ENCODE measurements at regions not wholly inside any gene's neighbourhood (a gene's known extent, or its start where the extent isn't known, plus 50 kb on each side); places are given as distances from the start of the nearest gene placed in this dataset.

GRCh38 chr9:107883496-107884124 is 394.0 kb upstream of the KLF4 start:
- no peak for TF ChIP-seq CTCF (IDR thresholded peaks at IDR 0.05; ENCODE audit: insufficient read depth, low read depth, low read length, missing control alignments)
- peak; percentile 69 for DNase-seq (ENCODE audit: low read depth)
- H3K4me3 ChIP-seq (ENCODE audit: low read depth, low read length), result no peak overlapping the region

- no peak for DNase-seq (ENCODE audit: low read depth)
- no peak overlapping the region for H3K4me3 ChIP-seq (ENCODE audit: low read depth, low read length)
- no peak for TF ChIP-seq CTCF (IDR thresholded peaks at IDR 0.05; ENCODE audit: insufficient read depth, low read depth, low read length, missing control alignments)
Measured at GRCh38 chr9:107881626-107882300, 392.2 kb upstream of the KLF4 start.

GRCh38 chr9:107878462-107878861 is 388.9 kb upstream of the KLF4 start:
- peak; percentile 7 for DNase-seq (ENCODE audit: low read depth)
- H3K4me3 ChIP-seq (ENCODE audit: low read depth, low read length), result no peak overlapping the region
- no peak for TF ChIP-seq CTCF (IDR thresholded peaks at IDR 0.05; ENCODE audit: insufficient read depth, low read depth, low read length, missing control alignments)

GRCh38 chr9:107875571-107875980 is 386.0 kb upstream of the KLF4 start:
- H3K4me3 ChIP-seq (ENCODE audit: low read depth, low read length), result no peak overlapping the region
- TF ChIP-seq CTCF (IDR thresholded peaks at IDR 0.05; ENCODE audit: insufficient read depth, low read depth, low read length, missing control alignments), result no peak
- peak; percentile 74 for DNase-seq (ENCODE audit: low read depth)

- no peak for TF ChIP-seq CTCF (IDR thresholded peaks at IDR 0.05; ENCODE audit: insufficient read depth, low read depth, low read length, missing control alignments)
- H3K4me3 ChIP-seq (ENCODE audit: low read depth, low read length), result no peak overlapping the region
- DNase-seq (ENCODE audit: low read depth), result peak; percentile 69
Measured at GRCh38 chr9:107874591-107875369, 385.2 kb upstream of the KLF4 start.

- no peak overlapping the region for H3K4me3 ChIP-seq (ENCODE audit: low read depth, low read length)
- DNase-seq (ENCODE audit: low read depth), result peak; percentile 42
- no peak for TF ChIP-seq CTCF (IDR thresholded peaks at IDR 0.05; ENCODE audit: insufficient read depth, low read depth, low read length, missing control alignments)
Measured at GRCh38 chr9:107874137-107874536, 384.6 kb upstream of the KLF4 start.
